ENCODE measurements at regions not wholly inside any gene's neighbourhood (a gene's known extent, or its start where the extent isn't known, plus 50 kb on each side); places are given as distances from the start of the nearest gene placed in this dataset.
"Not testable (repeated sequence)": the region's sequence is repeated elsewhere in the genome, so short reads cannot be mapped to it uniquely, and the experiment has no call there.

DNA sequence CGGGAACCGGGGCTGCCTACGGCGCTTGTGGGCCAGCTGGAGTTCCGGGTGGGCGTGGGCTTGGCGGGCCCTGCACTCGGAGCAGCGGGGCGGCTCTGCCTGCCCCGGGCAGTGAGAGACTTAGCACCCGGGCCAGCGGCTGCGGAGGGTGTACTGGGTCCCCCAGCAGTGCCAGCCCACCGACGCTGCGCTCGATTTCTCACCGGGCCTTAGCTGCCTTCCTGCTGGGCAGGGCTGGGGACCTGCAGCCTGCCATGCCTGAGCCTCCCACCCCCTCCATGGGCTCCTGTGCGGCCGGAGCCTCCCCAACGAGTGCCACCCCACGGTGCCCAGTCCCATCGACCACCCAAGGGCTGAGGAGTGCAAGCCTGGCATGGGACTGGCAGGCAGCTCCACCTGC is 72.8 kb upstream of the SSBP2 start:
- DNase-seq, result not testable (repeated sequence)

GRCh38 chr5:81820863-81821262 is 70.0 kb upstream of the SSBP2 start:
- DNase-seq, result no peak

DNA sequence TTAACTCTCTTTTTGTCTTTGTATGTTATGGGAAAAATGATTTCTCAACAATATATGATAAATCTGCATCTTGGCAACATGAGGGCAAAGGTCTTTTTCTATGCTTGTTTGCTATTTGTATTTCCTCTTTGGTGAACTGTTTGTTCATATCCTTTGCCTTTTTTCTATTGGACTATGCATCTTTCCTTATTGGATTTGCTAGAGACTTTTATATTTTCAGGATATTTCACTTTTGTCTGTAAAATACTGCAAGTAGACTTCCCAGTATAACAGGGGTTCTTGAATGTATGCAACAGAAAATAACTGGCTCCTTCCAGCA is 69.4 kb upstream of the SSBP2 start:
- DNase-seq, result no peak

GRCh38 chr5:81819556-81820317 is 68.8 kb upstream of the SSBP2 start:
- no peak for DNase-seq

DNA sequence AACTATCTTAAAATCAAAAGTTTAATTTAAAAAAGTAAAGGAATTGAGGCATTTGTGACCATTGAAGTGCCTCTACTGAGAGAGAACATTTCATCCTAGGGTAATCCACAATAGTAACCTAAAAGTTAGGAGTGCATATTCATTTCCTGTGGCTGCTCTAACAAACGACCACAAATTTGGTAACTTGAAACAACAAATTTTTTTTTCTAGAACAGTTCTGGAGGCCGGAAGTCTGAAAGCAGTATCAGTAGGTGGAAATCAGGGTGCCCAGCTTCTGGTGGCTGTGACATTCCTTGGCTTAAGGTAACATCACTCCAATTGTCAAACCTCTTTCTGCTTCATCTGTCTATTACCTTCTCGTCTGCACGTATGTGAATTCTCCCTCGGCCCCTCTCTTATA is 67.1 kb upstream of the SSBP2 start:
- DNase-seq, result no peak

- DNase-seq, result no peak
Measured at GRCh38 chr5:81817086-81817485, 66.2 kb upstream of the SSBP2 start.

DNA sequence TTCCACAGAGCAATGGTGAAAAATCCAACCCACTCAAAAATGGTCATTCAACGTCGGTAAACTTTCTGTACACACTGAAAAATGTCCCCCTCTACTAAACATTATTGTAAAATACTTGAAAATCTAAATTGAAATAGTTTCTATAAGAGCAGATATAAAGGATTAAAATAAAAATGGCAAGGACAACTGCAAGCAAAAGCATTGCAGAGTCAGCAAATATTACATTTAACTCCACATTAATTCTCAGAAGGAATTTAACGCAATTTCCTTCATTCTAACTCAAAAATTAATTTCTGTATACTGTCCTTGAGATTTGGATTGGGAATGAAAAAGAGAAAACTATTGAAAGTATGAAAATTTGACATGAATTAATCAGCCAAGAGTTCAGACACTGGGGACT is 64.4 kb upstream of the SSBP2 start:
- DNase-seq, result no peak

- no peak for DNase-seq
Measured at GRCh38 chr5:81808106-81808505, 57.2 kb upstream of the SSBP2 start.

- no peak for DNase-seq
Measured at GRCh38 chr5:81805086-81805485, 54.2 kb upstream of the SSBP2 start.

GRCh38 chr5:81803812-81804211 is 52.9 kb upstream of the SSBP2 start:
- DNase-seq, result no peak

GRCh38 chr5:81802625-81803024 is 51.7 kb upstream of the SSBP2 start:
- no peak for DNase-seq

GRCh38 chr5:81802020-81802419 is 51.1 kb upstream of the SSBP2 start:
- no peak for DNase-seq

DNA sequence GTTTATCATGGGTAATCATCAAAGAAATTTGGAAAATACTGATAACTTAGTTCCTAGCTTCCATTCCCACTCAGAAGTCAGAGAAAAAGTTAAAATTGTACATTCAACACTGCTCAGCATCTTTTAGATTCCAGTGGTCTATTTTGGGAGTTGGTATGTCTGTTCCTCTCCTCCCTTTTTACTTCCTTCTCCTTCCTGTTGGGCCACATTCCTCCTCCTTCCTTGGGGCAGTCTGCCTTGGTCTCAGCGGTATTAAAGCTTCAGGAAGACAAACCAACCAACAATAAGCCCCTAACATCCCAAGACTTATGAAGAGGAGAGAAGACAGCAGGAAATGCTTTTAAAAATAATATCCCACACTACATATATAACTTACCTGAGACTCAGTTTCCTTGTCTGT is 49.9 kb upstream of the SSBP2 start:
- DNase-seq, result no peak

All from activated CD4-positive, alpha-beta T cell treated with anti-CD3 and anti-CD28 coated beads for 1 hour (primary cell).